K562 (cell line): ENCODE measurements at regions not wholly inside any gene's neighbourhood (a gene's known extent, or its start where the extent isn't known, plus 50 kb on each side); places are given as distances from the start of the nearest gene placed in this dataset.

Experiments used
- ATAC-seq: fragments of 200-7000 bp; cut with Tn5 transposase; 3 replicates; pipeline ENCODE4 v1.9.1; 2020; ENCODE audit warnings: moderate library complexity
- BruUV-seq: library from RNA; stranded (reverse); fragments of 400-500 nt; replicated peaks from 2 replicates; lab custom pipeline; 2021; lab: Mats Ljungman, UMichigan
- CTCF ChIA-PET: fragments of 300-600 bp; formaldehyde crosslinking; extraction: SDS; loops from one replicate; lab custom pipeline; 2021; ENCODE audit warnings: low intra/inter-chr PET ratio; lab: Yijun Ruan, JAX
- POLR2A ChIA-PET: fragments of 300-600, 350-650 bp; sonication (Branson Sonifier 250); formaldehyde crosslinking; extraction: SDS; loops from one replicate; lab custom pipeline; 2021; ENCODE audit warnings: antibody characterized with exemption, inconsistent platforms; lab: Yijun Ruan, JAX
- DNase-seq, 4 experiments: peaks; one replicate each; pipeline versions ENCODE4 v3.0.0 to v3.0.0-alpha.2; 2011 to 2018; ENCODE audit warnings: low spot score in 3 of 4, mixed read lengths in 3 of 4; ENCODE audit errors: extremely low read depth in 1 of 4
- FAIRE-seq: peaks from 2 replicates; lab custom pipeline; 2011; peaks lifted over from hg19 to GRCh38; lab: Jason Lieb, UNC
- H2AFZ ChIP-seq: 2 replicates; pipeline ENCODE4 v1.6.0; 2011; ENCODE audit warnings: low read depth, low read length, control low read depth, inconsistent platforms
- H3K27ac ChIP-seq: fragments of 200-600 bp; 3 replicates; pipeline ENCODE4 v1.8.0; 2011; ENCODE audit warnings: low read depth, mild to moderate bottlenecking, control low read depth, inconsistent platforms, low read length, moderate library complexity, mixed read lengths; ENCODE audit errors: extremely low read depth
- H3K27me3 ChIP-seq, 2 experiments: fragments of 300-600 bp in 1 of 2; 2 replicates in 1 of 2; 3 replicates in 1 of 2; pipeline versions ENCODE4 v1.6.0 to v1.8.0; 2011; ENCODE audit warnings: inconsistent platforms in 2 of 2, low read length in 2 of 2, mild to moderate bottlenecking in 1 of 2, mixed read lengths in 1 of 2, moderate library complexity in 1 of 2; ENCODE audit not compliant: control insufficient read depth in 2 of 2, insufficient read depth in 2 of 2
- H3K36me3 ChIP-seq: fragments of 300-600 bp; 3 replicates; pipeline ENCODE4 v1.8.0; 2011; ENCODE audit warnings: mild to moderate bottlenecking, low read length, inconsistent platforms; ENCODE audit not compliant: control insufficient read depth, insufficient read depth
- H3K4me1 ChIP-seq, 2 experiments: fragments of 200-600 bp in 1 of 2; replicated peaks in 1 of 2; 2 replicates in 1 of 2; 3 replicates in 1 of 2; pipeline versions ENCODE4 v1.5.1 to v1.8.0; 2011; ENCODE audit warnings: inconsistent platforms in 2 of 2, low read length in 2 of 2, mild to moderate bottlenecking in 1 of 2, mixed read lengths in 1 of 2, moderate library complexity in 1 of 2; ENCODE audit not compliant: control insufficient read depth in 2 of 2, insufficient read depth in 2 of 2
- H3K4me2 ChIP-seq: 2 replicates; pipeline ENCODE4 v1.6.1; 2011; ENCODE audit warnings: low read length, control low read depth, inconsistent platforms, mixed read lengths; ENCODE audit not compliant: insufficient read depth
- H3K4me3 ChIP-seq: fragments of 200-600 bp; sonication (generic), shearing (Covaris generic); 2 replicates; pipeline ENCODE4 v1.5.1; 2016; ENCODE audit warnings: control low read depth, inconsistent platforms
- H3K79me2 ChIP-seq: fragments of 200-600 bp; 3 replicates; pipeline ENCODE4 v1.8.0; 2011; ENCODE audit warnings: low read length, inconsistent platforms; ENCODE audit not compliant: control insufficient read depth, insufficient read depth
- H3K9ac ChIP-seq, 2 experiments: 2 replicates each; pipeline versions ENCODE4 v1.6.0 to v1.6.1; 2011; ENCODE audit warnings: low read depth in 2 of 2, low read length in 2 of 2, control low read depth in 1 of 2, inconsistent platforms in 1 of 2, mild to moderate bottlenecking in 1 of 2, mixed read lengths in 1 of 2; ENCODE audit not compliant: insufficient read depth in 1 of 2
- H3K9me1 ChIP-seq: one replicate; pipeline ENCODE4 v1.6.0; 2011; ENCODE audit warnings: inconsistent platforms, mild to moderate bottlenecking, low read length, moderate library complexity; ENCODE audit not compliant: control insufficient read depth, insufficient read depth
- H3K9me3 ChIP-seq: replicated peaks from 2 replicates; pipeline ENCODE4 v1.5.1; 2011; ENCODE audit warnings: low read depth, low read length, inconsistent platforms; ENCODE audit not compliant: control insufficient read depth, insufficient read depth
- H4K20me1 ChIP-seq: replicated peaks from 2 replicates; pipeline ENCODE4 v1.6.1; 2011; ENCODE audit warnings: low read length, inconsistent platforms, mixed read lengths; ENCODE audit not compliant: control insufficient read depth, insufficient read depth
- ETV1 ChIP-seq: fragments of 450-650 bp; conservative IDR thresholded peaks from 2 replicates; pipeline ENCODE4 v1.6.1; 2016; ENCODE audit warnings: missing genetic modification characterization, control low read depth, low read depth, missing compliant biosample characterization
- FOXO4 ChIP-seq: fragments of 450-650 bp; formaldehyde crosslinking; IDR thresholded peaks from 2 replicates; pipeline ENCODE4 v1.4.0; 2020; ENCODE audit warnings: mild to moderate bottlenecking, moderate library complexity
- GTF2B ChIP-seq: IDR thresholded peaks from 2 replicates; pipeline ENCODE4 v1.6.1; 2011; ENCODE audit not compliant: insufficient read length; ENCODE audit errors: extremely low read depth
- MCM2 ChIP-seq: fragments of 450-650 bp; IDR thresholded peaks from 2 replicates; pipeline ENCODE4 v1.6.1; 2017; ENCODE audit warnings: low read depth, mild to moderate bottlenecking
- PCBP2 ChIP-seq: fragments of 200-400 bp; formaldehyde crosslinking; IDR thresholded peaks from 2 replicates; pipeline ENCODE4 v1.6.1; 2018; ENCODE audit warnings: low read length, low read depth, mild to moderate bottlenecking, moderate library complexity; ENCODE audit not compliant: poor library complexity, severe bottlenecking
- RAD51 ChIP-seq: fragments of 450-650 bp; IDR thresholded peaks from 2 replicates; pipeline ENCODE4 v1.7.1; 2016; ENCODE audit warnings: low read depth, mild to moderate bottlenecking, borderline replicate concordance
- RBBP5 ChIP-seq: fragments of 200-600 bp; sonication (generic); IDR thresholded peaks from 2 replicates; pipeline ENCODE4 v1.6.1; 2012; ENCODE audit warnings: borderline replicate concordance, mild to moderate bottlenecking, low read length, control low read depth, inconsistent platforms; ENCODE audit not compliant: insufficient read depth, poor library complexity, severe bottlenecking
- SRSF7 ChIP-seq: fragments of 200-400 bp; formaldehyde crosslinking; optimal IDR thresholded peaks from 2 replicates; pipeline ENCODE3; 2017; ENCODE audit warnings: mild to moderate bottlenecking, low read depth, low read length
- ZNF407 ChIP-seq: fragments of 450-650 bp; IDR thresholded peaks from 2 replicates; pipeline ENCODE4 v1.6.1; 2016; ENCODE audit warnings: low read depth
- ZNF707 ChIP-seq: fragments of 250-450 bp; sonication (Bioruptor Pico); conservative IDR thresholded peaks from 2 replicates; pipeline ENCODE4 v1.8.0; 2022; ENCODE audit warnings: inconsistent platforms, mild to moderate bottlenecking, moderate library complexity
- WGBS: fragments of 100-300 bp; shearing (Covaris generic); methylation state at CpG from one replicate; pipeline ENCODE4 v1.1.6; 2016; ENCODE audit warnings: low coverage, mixed read lengths; ENCODE audit not compliant: insufficient coverage; ENCODE audit errors: missing lambda C conversion rate; 5-methylcytosine and 5-hydroxymethylcytosine counted together
- in situ Hi-C: fragments of 300-500 bp; cut with MboI; formaldehyde crosslinking; loops from 4 replicates; pipeline ENCODE4 v1.15.0; 2018; ENCODE audit warnings: inconsistent platforms, mixed read lengths
- intact Hi-C: fragments of 100-400 bp; cut with micrococcal nuclease; formaldehyde crosslinking; loops from 2 replicates; pipeline ENCODE4 v1.14.2; 2022

- ATAC-seq (no peak), FAIRE-seq (no peak)
- TF ChIP-seq ETV1 (tag) (no peak), RAD51 (no peak), ZNF707 (CRISPR knock-in tag) (no peak), RBBP5 (no peak), MCM2 (no peak), FOXO4 (CRISPR knock-in tag) (no peak), ZNF407 (no peak), GTF2B (no peak), PCBP2 (no peak), SRSF7 (no peak)
Measured at GRCh38 chr4:100875296-100876068, 357.7 kb upstream of the EMCN start.

More at GRCh38 chr4:100875296-100876068, 357.7 kb upstream of the EMCN start:
- 0% methylated on average over 4 of the region's 4 CpGs for WGBS
- H3K36me3 ChIP-seq, result no peaks in the 10 kb centered on the region
- no peaks in the 10 kb centered on the region for H3K9me3 ChIP-seq
- H2AFZ ChIP-seq, result no peak overlapping the region
- no peaks in the 10 kb centered on the region for H4K20me1 ChIP-seq
- no peaks in the 10 kb centered on the region for H3K27me3 ChIP-seq
- in situ Hi-C loops (no loop called here), intact Hi-C loops (no loop called here)
- no peak overlapping the region for H3K4me2 ChIP-seq
- BruUV-seq, result no TSS peak
- H3K9ac ChIP-seq, result no peak overlapping the region
- no peaks in the 10 kb centered on the region for H3K9me1 ChIP-seq
- ChIA-PET POLR2A (no interaction called here), CTCF (no interaction called here)
- no peaks in the 10 kb centered on the region for H3K79me2 ChIP-seq
- no peak for DNase-seq
- H3K27ac ChIP-seq, result no peak overlapping the region
- H3K4me3 ChIP-seq, result no peak overlapping the region
- no peaks in the 10 kb centered on the region for H3K4me1 ChIP-seq
